H1 (cell line): ENCODE measurements at regions not wholly inside any gene's neighbourhood (a gene's known extent, or its start where the extent isn't known, plus 50 kb on each side); places are given as distances from the start of the nearest gene placed in this dataset.

Experiments used
- CTCF ChIA-PET: fragments of 300-600 bp; sonication (Branson Sonifier 250); formaldehyde crosslinking; loops from one replicate; lab custom pipeline; 2021; ENCODE audit not compliant: partially characterized antibody; lab: Charles Lee
- POLR2A ChIA-PET: fragments of 300-600 bp; sonication (Branson Sonifier 250); formaldehyde crosslinking; loops from one replicate; lab custom pipeline; 2021; ENCODE audit warnings: inconsistent platforms; ENCODE audit not compliant: partially characterized antibody; lab: Charles Lee
- DNase-seq, 2 experiments: peaks; one replicate each; pipeline versions ENCODE4 v3.0.0 to v3.0.0-alpha.2; 2010 to 2022; ENCODE audit warnings: low spot score in 2 of 2, low read depth in 1 of 2, mixed read lengths in 1 of 2
- FAIRE-seq: peaks from 2 replicates; lab custom pipeline; 2011; peaks lifted over from hg19 to GRCh38; lab: Jason Lieb, UNC
- H2AFZ ChIP-seq: 2 replicates; pipeline ENCODE4 v1.8.1; 2012; ENCODE audit warnings: low read length, inconsistent platforms
- H2AK5ac ChIP-seq: 2 replicates; pipeline ENCODE4 v1.6.1; 2013; ENCODE audit warnings: low read depth, low read length
- H2BK120ac ChIP-seq: replicated peaks from 2 replicates; pipeline ENCODE3; 2013; ENCODE audit warnings: low read depth, low read length, inconsistent platforms
- H2BK12ac ChIP-seq: 2 replicates; pipeline ENCODE4 v1.6.1; 2013; ENCODE audit warnings: low read depth, low read length
- H2BK15ac ChIP-seq: 2 replicates; pipeline ENCODE4 v1.6.1; 2013; ENCODE audit warnings: low read length
- H2BK20ac ChIP-seq: 2 replicates; pipeline ENCODE4 v1.6.1; 2013; ENCODE audit warnings: low read length
- H2BK5ac ChIP-seq: 2 replicates; pipeline ENCODE4 v1.6.1; 2013; ENCODE audit warnings: low read depth, low read length
- H3K14ac ChIP-seq: 2 replicates; pipeline ENCODE4 v1.6.1; 2013; ENCODE audit warnings: inconsistent platforms; ENCODE audit not compliant: insufficient read length
- H3K18ac ChIP-seq: 2 replicates; pipeline ENCODE4 v1.6.1; 2013; ENCODE audit warnings: low read length; ENCODE audit errors: extremely low read depth
- H3K23ac ChIP-seq: 2 replicates; pipeline ENCODE4 v1.6.1; 2013; ENCODE audit warnings: inconsistent platforms; ENCODE audit not compliant: insufficient read length
- H3K23me2 ChIP-seq: 2 replicates; pipeline ENCODE4 v1.6.1; 2013; ENCODE audit warnings: low read depth, low read length
- H3K27ac ChIP-seq: 2 replicates; pipeline ENCODE4 v1.6.1; 2011; ENCODE audit warnings: low read depth, low read length, inconsistent platforms
- H3K27me3 ChIP-seq, 4 experiments: replicated peaks in 1 of 4; 1 replicate in 1 of 4; 2 replicates in 3 of 4; pipeline versions ENCODE4 v1.6.1 to v1.8.1; 2011 to 2013; ENCODE audit warnings: low read length in 3 of 4, mild to moderate bottlenecking in 3 of 4, inconsistent platforms in 2 of 4, mixed read lengths in 2 of 4, moderate library complexity in 1 of 4; ENCODE audit not compliant: control insufficient read depth in 3 of 4, insufficient read depth in 3 of 4; ENCODE audit errors: extremely low read depth in 1 of 4
- H3K36me3 ChIP-seq, 4 experiments: 2 replicates each; pipeline versions ENCODE4 v1.6.1 to v1.8.1; 2011 to 2013; ENCODE audit warnings: mild to moderate bottlenecking in 4 of 4, low read length in 3 of 4, moderate library complexity in 2 of 4, control low read depth in 1 of 4, inconsistent platforms in 1 of 4; ENCODE audit not compliant: insufficient read depth in 4 of 4, control insufficient read depth in 2 of 4
- H3K4ac ChIP-seq: replicated peaks from 2 replicates; pipeline ENCODE3; 2013; ENCODE audit warnings: low read length, low read depth, mixed read lengths, inconsistent platforms; ENCODE audit not compliant: insufficient read length
- H3K4me1 ChIP-seq, 4 experiments: replicated peaks in 1 of 4; 1 replicate in 1 of 4; 2 replicates in 3 of 4; pipeline versions ENCODE4 v1.6.1 to v1.8.1; 2011 to 2013; ENCODE audit warnings: low read length in 3 of 4, inconsistent platforms in 2 of 4, mixed read lengths in 1 of 4; ENCODE audit not compliant: insufficient read depth in 4 of 4, control insufficient read depth in 3 of 4
- H3K4me2 ChIP-seq, 2 experiments: 2 replicates each; pipeline versions ENCODE4 v1.6.1 to v1.8.1; 2011 to 2013; ENCODE audit warnings: low read depth in 2 of 2, low read length in 2 of 2, control low read depth in 1 of 2, inconsistent platforms in 1 of 2, mild to moderate bottlenecking in 1 of 2; ENCODE audit not compliant: insufficient read depth in 1 of 2
- H3K4me3 ChIP-seq, 4 experiments: fragments of 200-600, 300-600 bp in 1 of 4; sonication (generic), shearing (Covaris generic), sonication (Bioruptor Twin) in 1 of 4; 2 replicates each; pipeline versions ENCODE4 v1.5.1 to v1.8.1; 2011 to 2016; ENCODE audit warnings: low read length in 4 of 4, low read depth in 3 of 4, control low read depth in 2 of 4, inconsistent platforms in 2 of 4, mild to moderate bottlenecking in 2 of 4, mixed read lengths in 1 of 4, moderate library complexity in 1 of 4; ENCODE audit not compliant: insufficient read depth in 2 of 4; ENCODE audit errors: extremely low read depth in 1 of 4
- H3K56ac ChIP-seq: replicated peaks from 2 replicates; pipeline ENCODE3; 2013; ENCODE audit warnings: low read depth, mild to moderate bottlenecking, mixed read lengths, low read length, inconsistent platforms; ENCODE audit not compliant: insufficient read length
- H3K79me1 ChIP-seq: 2 replicates; pipeline ENCODE4 v1.6.1; 2013; ENCODE audit warnings: low read depth, low read length, control low read depth
- H3K79me2 ChIP-seq, 2 experiments: 2 replicates each; pipeline versions ENCODE4 v1.6.1 to v1.8.1; 2012 to 2013; ENCODE audit warnings: low read length in 2 of 2, mild to moderate bottlenecking in 2 of 2, inconsistent platforms in 1 of 2; ENCODE audit not compliant: insufficient read depth in 2 of 2, control insufficient read depth in 1 of 2
- H3K9ac ChIP-seq, 4 experiments: replicated peaks in 1 of 4; 1 replicate in 1 of 4; 2 replicates in 3 of 4; pipeline versions ENCODE4 v1.6.1 to v1.8.1; 2011 to 2013; ENCODE audit warnings: low read depth in 3 of 4, low read length in 3 of 4, control low read depth in 2 of 4, mild to moderate bottlenecking in 2 of 4, moderate library complexity in 2 of 4, inconsistent platforms in 1 of 4; ENCODE audit errors: extremely low read depth in 1 of 4
- H3K9me3 ChIP-seq, 2 experiments: 2 replicates each; pipeline versions ENCODE4 v1.6.1 to v1.8.1; 2012 to 2013; ENCODE audit warnings: mild to moderate bottlenecking in 2 of 2, moderate library complexity in 2 of 2, control low read depth in 1 of 2, inconsistent platforms in 1 of 2, low read depth in 1 of 2, low read length in 1 of 2, mixed read lengths in 1 of 2; ENCODE audit not compliant: insufficient read depth in 2 of 2
- H4K20me1 ChIP-seq, 2 experiments: replicated peaks in 1 of 2; 2 replicates each; pipeline versions ENCODE3 to v1.8.1; 2011 to 2013; ENCODE audit warnings: inconsistent platforms in 2 of 2, low read length in 2 of 2, mild to moderate bottlenecking in 1 of 2; ENCODE audit not compliant: insufficient read depth in 2 of 2, control insufficient read depth in 1 of 2
- H4K5ac ChIP-seq: 2 replicates; pipeline ENCODE4 v1.6.1; 2013; ENCODE audit warnings: low read length, low read depth, mixed read lengths, inconsistent platforms; ENCODE audit not compliant: insufficient read length
- H4K8ac ChIP-seq: 2 replicates; pipeline ENCODE4 v1.8.0; 2013; ENCODE audit warnings: mild to moderate bottlenecking, moderate library complexity, low read length, inconsistent platforms; ENCODE audit not compliant: insufficient read depth; ENCODE audit errors: extremely low read depth
- H4K91ac ChIP-seq: replicated peaks from 2 replicates; pipeline ENCODE3; 2013; ENCODE audit warnings: low read length, mixed read lengths, inconsistent platforms; ENCODE audit not compliant: insufficient read length
- BCL11A ChIP-seq, 2 experiments: IDR thresholded peaks; one replicate each; pipeline ENCODE4 v1.6.1; 2011; ENCODE audit warnings: low read depth in 2 of 2, low read length in 2 of 2, mild to moderate bottlenecking in 2 of 2
- RFX5 ChIP-seq: IDR thresholded peaks from 2 replicates; pipeline ENCODE4 v1.6.1; 2011; ENCODE audit warnings: low read depth, low read length, improper control_type of control experiment, borderline replicate concordance
- TCF12 ChIP-seq: IDR thresholded peaks from 2 replicates; pipeline ENCODE4 v1.6.1; 2011; ENCODE audit warnings: low read depth, mild to moderate bottlenecking, low read length
- WGBS, 2 experiments: shearing (Covaris generic) in 1 of 2; methylation state at CpG; one replicate each; pipeline versions ENCODE4 v1.1.6 to v1.1.7; 2013 to 2015; ENCODE audit warnings: low lambda C conversion rate in 2 of 2, mixed read lengths in 2 of 2, inconsistent platforms in 1 of 2, low coverage in 1 of 2, missing lambda C conversion rate in 1 of 2; ENCODE audit not compliant: insufficient replicate concordance in 2 of 2, insufficient coverage in 1 of 2, insufficient read length in 1 of 2; ENCODE audit errors: extremely low coverage in 1 of 2, missing lambda C conversion rate in 1 of 2; 5-methylcytosine and 5-hydroxymethylcytosine counted together
- TF ChIP-seq, protein P1 (sequence below), 3 experiments: IDR thresholded peaks; 1 replicate in 2 of 3; 2 replicates in 1 of 3; pipeline versions ENCODE4 v1.5.1 to v1.6.1; 2011; ENCODE audit warnings: low read length in 3 of 3, mild to moderate bottlenecking in 3 of 3, inconsistent platforms in 2 of 3, low read depth in 1 of 3, moderate library complexity in 1 of 3; ENCODE audit not compliant: insufficient read depth in 1 of 3; ENCODE audit errors: control extremely low read depth in 1 of 3

DNA sequence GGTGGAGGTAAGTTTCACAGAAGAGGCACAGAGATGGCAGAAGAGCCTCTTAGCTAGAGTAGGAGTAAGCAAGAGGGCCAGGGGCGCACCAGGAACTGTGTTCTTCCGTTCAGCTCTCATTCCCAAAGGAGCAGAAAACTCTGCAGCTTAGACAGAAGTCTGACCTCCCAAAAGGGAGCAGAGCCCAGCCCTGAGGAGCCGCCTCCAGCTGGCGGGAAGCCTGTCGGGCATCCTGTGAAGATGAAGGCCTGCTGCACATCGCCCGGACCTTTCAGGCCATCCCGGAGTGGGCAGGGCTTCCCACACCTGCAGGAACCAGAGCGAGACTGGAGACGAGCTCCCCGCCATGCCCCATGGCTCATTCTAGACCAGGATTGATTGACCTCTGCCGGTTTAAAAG is 1102.8 kb downstream of the BRD1 start:
- no peak overlapping the region for H3K4ac ChIP-seq
- H4K20me1 ChIP-seq: peaks cover 0 to 2% of the 10 kb centered on the region in 2 experiments
- no peak overlapping the region for H2BK120ac ChIP-seq
- H3K79me1 ChIP-seq: peaks cover 2% of the 10 kb centered on the region; the same call in 1 of the 2 replicates
- no peak overlapping the region for H4K8ac ChIP-seq
- H3K14ac ChIP-seq: no peak overlapping the region
- H3K4me1 ChIP-seq: no peaks in the 10 kb centered on the region
- H2AFZ ChIP-seq: no peak overlapping the region
- H3K27ac ChIP-seq: no peak overlapping the region
- CTCF ChIA-PET: interaction anchor here (0.6 to 1.2 kb wide), 6 partner anchors 14 to 250 kb away, joined by 3 to 4 read pairs (median 3); no protein-coding TSS in a partner anchor
- no peak overlapping the region for H2BK12ac ChIP-seq
- H3K27me3 ChIP-seq: no peaks in the 10 kb centered on the region
- H3K79me2 ChIP-seq: no peaks in the 10 kb centered on the region
- DNase-seq (no peak), FAIRE-seq (no peak)
- no peak overlapping the region for H4K91ac ChIP-seq
- H2BK15ac ChIP-seq: no peak overlapping the region
- no peak overlapping the region for H3K18ac ChIP-seq
- H4K5ac ChIP-seq: no peak overlapping the region
- no peaks in the 10 kb centered on the region for H3K36me3 ChIP-seq
- WGBS, 2 experiments: 80% methylated on average over 10 of the region's 12 CpGs; no CpG with 5 or more reads in 1 of the 2 experiments
- no peak overlapping the region for H3K9ac ChIP-seq
- POLR2A ChIA-PET: no interaction called here
- no peak overlapping the region for H3K23ac ChIP-seq
- no peak overlapping the region for H2AK5ac ChIP-seq
- H3K56ac ChIP-seq: no peak overlapping the region
- no peaks in the 10 kb centered on the region for H3K23me2 ChIP-seq
- no peak overlapping the region for H2BK20ac ChIP-seq
- H3K4me2 ChIP-seq: no peak overlapping the region
- no peak overlapping the region for H2BK5ac ChIP-seq
- H3K4me3 ChIP-seq: no peak overlapping the region
- H3K9me3 ChIP-seq: no peaks in the 10 kb centered on the region; a peak in 1 of 4 replicates
- TF ChIP-seq, protein P1, sequence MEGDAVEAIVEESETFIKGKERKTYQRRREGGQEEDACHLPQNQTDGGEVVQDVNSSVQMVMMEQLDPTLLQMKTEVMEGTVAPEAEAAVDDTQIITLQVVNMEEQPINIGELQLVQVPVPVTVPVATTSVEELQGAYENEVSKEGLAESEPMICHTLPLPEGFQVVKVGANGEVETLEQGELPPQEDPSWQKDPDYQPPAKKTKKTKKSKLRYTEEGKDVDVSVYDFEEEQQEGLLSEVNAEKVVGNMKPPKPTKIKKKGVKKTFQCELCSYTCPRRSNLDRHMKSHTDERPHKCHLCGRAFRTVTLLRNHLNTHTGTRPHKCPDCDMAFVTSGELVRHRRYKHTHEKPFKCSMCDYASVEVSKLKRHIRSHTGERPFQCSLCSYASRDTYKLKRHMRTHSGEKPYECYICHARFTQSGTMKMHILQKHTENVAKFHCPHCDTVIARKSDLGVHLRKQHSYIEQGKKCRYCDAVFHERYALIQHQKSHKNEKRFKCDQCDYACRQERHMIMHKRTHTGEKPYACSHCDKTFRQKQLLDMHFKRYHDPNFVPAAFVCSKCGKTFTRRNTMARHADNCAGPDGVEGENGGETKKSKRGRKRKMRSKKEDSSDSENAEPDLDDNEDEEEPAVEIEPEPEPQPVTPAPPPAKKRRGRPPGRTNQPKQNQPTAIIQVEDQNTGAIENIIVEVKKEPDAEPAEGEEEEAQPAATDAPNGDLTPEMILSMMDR (IDR thresholded peaks at IDR 0.05; ENCODE audit: control extremely low read depth in 1 of 3, insufficient read depth in 1 of 3, low read depth in 1 of 3, low read length in 3 of 3): no peak
- TF ChIP-seq RFX5: no peak
- TF ChIP-seq BCL11A (IDR thresholded peaks at IDR 0.05; ENCODE audit: low read depth in 2 of 2, low read length in 2 of 2): no peak
- no peak for TF ChIP-seq TCF12
- TF ChIP-seq, all 59 proteins: peak for 0
